Activated effector memory CD4-positive, alpha-beta T cell treated with Interleukin-2 at 50 U/mL for 16 hours (primary cell): ENCODE measurements at regions not wholly inside any gene's neighbourhood (a gene's known extent, or its start where the extent isn't known, plus 50 kb on each side); places are given as distances from the start of the nearest gene placed in this dataset.
"Not testable (repeated sequence)": the region's sequence is repeated elsewhere in the genome, so short reads cannot be mapped to it uniquely, and the experiment has no call there.

Experiments
- DNase-seq: peaks from one replicate; pipeline ENCODE4 v3.0.0-alpha.2; 2020

- no peak for DNase-seq
These were observed 888.6 kb downstream of the DIAPH3 start for GRCh38 chr13:59274958-59275727.

DNA sequence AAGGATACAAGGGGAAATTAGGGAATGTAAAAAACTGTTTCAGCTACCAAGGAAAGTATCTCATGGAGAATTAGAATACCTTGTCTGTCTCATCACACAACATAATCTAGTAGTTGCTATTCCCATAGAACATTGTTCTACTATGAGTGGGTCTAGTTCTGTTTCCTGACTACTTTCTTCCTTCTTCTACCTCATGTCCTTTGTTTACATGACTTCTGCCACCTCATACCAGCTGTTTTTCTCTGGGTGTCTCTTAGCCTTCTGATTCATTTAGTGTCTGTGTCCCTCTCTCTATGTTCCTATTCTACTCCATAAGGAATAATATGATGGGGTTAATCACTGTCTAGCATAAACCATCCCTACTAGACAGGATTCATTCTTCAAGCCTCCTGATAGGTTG, 887.3 kb downstream of the DIAPH3 start:
- no peak for DNase-seq

DNA sequence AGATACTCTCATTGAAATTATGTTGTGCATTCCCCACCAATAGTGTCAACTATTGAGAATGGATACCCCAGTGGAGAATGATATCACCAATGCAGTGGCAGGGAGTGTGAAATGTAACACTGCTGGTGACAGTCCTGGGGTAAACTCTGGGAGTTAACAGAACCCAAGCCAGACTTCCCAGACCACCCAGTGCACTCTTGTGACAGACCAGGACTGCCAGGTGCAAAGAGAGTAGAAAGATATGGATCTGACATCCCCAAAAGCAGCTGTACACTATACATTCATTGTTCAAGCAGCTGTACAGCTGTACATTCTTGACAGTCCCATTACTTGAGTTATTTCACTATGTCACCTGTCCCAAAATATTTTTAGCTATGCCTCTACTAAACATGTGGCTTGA, 886.6 kb downstream of the DIAPH3 start:
- DNase-seq = no peak

DNA sequence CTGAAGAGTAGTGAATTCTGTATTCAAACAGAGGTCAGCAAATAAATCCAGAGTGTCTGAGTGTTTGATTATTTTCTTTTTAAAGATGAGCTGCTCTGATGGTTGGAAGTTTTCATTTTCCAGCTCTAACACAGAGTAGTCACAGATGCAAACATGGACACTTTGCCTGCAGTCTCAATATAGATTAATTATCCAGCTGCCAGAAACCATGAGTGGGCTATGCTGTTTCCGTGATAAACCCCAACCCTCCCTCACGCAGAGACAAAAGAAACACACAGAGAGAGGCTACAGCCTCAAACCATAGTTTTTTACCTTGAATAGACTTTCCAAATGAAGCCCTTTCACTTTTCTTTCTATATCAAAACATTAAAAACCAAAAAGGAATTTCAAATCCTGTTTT, 884.7 kb downstream of the DIAPH3 start:
- DNase-seq = no peak

DNA sequence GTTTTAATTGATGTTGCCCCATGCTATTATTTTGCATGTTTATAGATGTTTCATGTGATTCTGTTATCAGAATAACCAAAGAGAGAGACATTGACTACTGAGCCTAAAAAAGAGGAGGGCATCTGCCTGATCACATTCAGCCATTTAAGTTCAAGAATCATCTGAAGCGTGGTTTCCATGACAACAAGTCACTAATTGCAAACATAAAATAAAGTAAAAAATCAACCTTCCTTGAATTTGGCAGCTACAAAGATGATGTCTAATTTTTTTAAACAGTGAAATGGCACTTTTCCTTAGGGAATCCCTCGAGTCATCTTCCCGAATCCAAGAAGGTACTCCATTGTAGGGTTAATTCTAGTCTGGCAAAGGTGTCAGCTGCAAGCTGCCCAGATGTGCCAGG, 884.2 kb downstream of the DIAPH3 start:
- no peak for DNase-seq

DNA sequence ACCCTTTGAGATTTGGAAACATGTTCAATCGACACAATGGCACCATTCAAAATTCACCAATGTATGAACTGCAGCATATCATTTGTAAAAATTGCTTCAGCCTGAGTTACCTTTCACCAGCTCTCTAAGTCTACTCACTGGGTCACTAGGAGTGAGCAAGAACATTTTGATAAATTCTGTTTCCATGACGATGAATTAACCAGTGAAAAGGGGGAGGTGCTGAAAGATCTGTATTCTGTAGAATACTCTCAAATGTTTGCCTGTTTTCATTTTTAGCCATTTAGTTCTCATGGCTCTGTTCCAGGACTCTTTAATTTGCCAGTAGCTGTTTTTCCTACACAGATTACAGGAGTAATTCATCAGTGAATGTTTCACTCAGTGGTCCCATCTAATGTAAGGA, 883.4 kb downstream of the DIAPH3 start:
- no peak for DNase-seq

DNA sequence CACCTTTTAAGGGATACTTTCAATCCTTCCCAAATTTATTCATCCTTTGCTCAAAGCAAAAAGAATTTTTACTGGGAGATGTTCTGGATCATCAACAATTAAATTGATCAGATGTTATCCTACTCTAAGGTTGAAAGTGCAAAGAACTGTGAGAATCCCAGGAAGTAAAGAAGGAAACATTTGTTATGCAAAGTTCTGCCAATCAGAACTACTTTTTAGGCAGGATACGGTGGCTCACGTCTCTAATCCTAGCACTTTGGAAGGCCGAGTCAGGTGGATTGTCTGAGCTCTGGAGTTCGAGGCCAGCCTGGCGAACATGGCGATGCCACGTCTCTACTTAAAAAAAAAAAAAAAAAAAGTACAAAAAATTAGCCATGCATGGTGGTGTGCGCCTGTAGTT, 882.3 kb downstream of the DIAPH3 start:
- DNase-seq = no peak

- not testable (repeated sequence) for DNase-seq
These were observed 871.5 kb downstream of the DIAPH3 start for GRCh38 chr13:59292240-59292639.

GRCh38 chr13:59299584-59299983, 864.1 kb downstream of the DIAPH3 start:
- no peak for DNase-seq

DNA sequence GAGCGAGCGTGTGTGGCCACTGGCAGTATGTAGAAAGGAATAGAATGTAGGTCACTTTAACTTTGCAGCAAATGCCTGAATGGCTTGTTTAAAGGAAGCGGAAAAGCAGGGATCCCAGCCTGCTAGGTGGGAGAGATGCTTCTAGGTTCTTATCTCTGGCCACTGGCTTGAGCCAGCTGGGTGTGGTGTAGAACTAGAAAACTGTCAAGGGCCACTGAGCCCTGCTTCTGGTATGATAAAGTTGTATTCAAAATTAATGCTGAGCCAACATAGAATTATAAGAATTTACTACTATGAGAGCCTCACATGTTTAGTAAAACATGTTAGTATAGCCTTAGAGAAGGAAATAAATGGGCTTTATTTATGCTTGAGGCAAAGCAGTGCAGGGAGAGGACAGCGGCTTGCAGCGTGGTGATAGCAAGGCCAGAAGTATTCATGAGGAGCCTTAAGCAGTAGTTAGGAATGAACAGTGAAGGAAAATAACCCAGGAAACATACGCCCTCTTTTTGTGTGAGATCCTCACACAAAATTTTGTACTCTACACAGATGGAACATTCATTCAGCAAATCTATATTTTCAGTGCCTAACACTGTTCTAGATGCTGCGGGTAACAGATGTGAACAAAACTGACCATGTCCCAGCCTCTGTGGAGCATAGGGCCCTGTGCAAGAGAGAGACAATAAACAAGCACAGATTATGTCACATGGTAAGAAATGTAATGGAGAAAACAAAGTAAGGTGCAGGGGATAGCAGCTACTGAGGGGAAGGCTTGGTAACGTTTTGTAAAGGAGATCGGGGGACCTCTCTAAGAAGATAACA, 863.2 kb downstream of the DIAPH3 start:
- no peak for DNase-seq

DNA sequence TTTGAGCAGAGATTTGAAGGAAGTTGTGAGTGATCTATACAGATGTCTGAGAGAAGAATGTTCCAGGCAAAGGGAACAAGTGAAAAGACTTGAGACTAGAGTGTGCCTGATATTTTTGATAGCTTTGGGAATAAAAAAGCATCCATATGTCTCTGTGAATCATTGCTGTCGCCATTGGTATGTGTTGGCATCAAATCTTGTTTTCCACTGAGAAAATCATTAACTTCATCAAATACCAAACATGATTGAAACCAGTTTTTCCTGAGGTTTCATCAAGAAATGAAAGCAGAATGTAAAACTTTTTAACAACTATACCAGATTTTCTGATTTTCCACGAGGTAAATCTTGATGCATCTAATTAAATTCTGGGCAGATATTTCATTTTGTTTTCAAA, 862.6 kb downstream of the DIAPH3 start:
- no peak for DNase-seq

GRCh38 chr13:59303433-59303832, 860.3 kb downstream of the DIAPH3 start:
- no peak for DNase-seq

DNA sequence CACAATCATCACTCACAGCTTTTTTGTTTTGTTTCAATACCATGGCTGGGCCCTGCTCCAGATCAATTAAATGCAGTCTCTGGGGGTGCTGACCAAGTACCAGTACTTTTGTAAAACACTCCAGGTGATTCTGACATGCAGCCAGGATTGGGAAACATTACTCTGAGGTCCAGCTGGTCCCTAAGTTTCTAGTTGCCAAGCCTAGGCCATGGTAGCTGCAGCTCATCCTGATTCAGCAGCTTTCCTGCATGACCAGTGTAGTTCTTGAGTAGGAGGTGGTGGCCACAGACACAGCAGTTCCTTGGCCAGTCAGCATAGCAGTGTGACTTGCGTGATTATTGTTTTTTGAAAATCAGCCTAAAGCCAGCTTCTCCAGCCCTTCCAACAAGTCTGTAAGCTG, 859.1 kb downstream of the DIAPH3 start:
- DNase-seq = no peak

GRCh38 chr13:59305896-59306295, 857.8 kb downstream of the DIAPH3 start:
- no peak for DNase-seq

- no peak for DNase-seq
These were observed 851.0 kb downstream of the DIAPH3 start for GRCh38 chr13:59312776-59313175.

DNA sequence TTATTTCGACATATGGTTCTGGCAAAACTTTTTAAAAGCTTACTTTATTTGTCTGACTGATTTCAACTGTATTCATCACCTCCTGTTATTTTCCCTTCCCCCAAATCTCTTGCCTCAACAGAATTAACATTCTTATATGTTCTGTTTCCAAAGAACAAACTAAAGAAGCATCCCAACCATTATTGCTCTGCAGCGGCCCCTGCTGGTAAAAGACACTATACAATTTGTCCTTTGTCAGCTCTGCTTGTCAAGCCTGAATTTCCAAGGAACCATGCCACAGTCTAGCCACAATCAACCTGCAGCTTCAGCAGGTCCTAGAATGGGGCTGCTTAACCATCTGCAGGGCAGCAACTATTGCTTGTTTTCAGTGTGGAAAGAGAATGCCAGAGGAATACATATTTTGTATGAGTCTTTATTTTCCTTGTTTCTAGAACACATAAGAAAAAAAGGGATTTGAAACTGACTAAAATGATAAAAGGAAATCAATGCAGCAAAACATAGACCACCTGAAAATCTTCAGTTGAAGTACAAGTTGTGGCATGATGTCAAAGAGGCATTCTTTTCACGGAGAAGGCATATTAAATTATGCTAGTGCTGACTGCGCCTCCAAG, 845.3 kb downstream of the DIAPH3 start:
- DNase-seq = peak; percentile 7

GRCh38 chr13:59319276-59319675, 844.5 kb downstream of the DIAPH3 start:
- DNase-seq = no peak

GRCh38 chr13:59320021-59320420, 843.7 kb downstream of the DIAPH3 start:
- DNase-seq = no peak

- not testable (repeated sequence) for DNase-seq
These were observed 839.3 kb downstream of the DIAPH3 start for GRCh38 chr13:59324401-59324800.

- no peak for DNase-seq
These were observed 837.0 kb downstream of the DIAPH3 start for GRCh38 chr13:59326717-59327116.

DNA sequence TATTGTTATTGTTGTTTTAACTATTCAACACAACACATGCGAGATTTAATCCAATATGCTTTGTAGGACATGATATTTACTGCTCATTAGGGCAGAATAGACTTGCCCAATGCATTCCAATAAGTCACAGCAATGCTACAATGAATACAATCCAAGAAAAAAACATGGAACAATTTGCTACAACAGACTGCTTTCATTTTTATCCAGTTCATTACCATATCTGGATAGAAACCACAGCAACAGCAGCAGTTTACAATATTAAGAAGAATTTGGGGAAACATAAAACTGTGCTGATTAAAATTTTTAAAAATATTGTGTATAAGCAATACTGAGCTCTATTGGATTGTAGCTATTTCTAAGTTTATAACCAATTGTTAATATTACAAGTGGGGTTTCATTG, 833.0 kb downstream of the DIAPH3 start:
- DNase-seq = no peak

DNA sequence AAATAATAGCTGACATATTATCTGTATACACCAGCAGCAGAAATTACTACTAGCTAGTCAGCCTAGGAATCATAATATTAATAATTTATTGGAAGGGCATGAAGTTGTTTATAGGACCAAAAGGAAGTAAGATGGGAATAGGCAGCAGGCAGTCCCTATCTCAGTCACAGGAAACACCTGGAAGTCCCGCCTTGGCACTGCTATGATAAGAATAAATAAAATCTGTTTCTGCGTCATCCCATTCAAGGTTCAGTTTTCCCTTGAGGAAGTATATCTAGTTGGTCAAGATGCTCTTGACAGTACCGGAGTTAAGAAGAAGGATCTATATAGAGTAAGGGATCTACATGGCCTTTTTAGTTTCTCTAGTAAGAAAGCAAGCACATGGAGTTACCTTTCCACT, 830.8 kb downstream of the DIAPH3 start:
- DNase-seq = no peak

GRCh38 chr13:59337070-59337469, 826.7 kb downstream of the DIAPH3 start:
- no peak for DNase-seq

DNA sequence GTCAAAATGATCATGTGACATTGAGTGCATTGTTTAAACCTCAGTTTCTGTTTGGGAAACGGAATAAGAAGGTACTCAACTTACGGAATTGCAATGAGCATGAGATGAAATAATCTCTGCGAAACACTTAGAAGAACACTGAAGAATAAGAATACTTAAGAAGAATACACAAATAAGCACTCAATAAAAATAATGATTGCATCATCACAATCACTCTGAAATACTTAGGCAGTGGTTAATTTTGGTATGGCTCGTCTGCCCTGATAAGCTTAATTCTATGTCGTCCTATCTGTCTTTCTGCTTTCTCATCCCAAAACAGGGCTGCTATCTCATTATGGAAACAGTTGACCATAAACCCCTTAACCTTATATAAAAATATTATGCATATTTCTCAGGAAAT, 823.6 kb downstream of the DIAPH3 start:
- no peak for DNase-seq
